ENCODE measurements at regions not wholly inside any gene's neighbourhood (a gene's known extent, or its start where the extent isn't known, plus 50 kb on each side); places are given as distances from the start of the nearest gene placed in this dataset.

- no peaks in the 10 kb centered on the region for H4K20me1 ChIP-seq (replicated peaks; ENCODE audit: insufficient read depth)
- no peaks in the 10 kb centered on the region for H3F3A ChIP-seq (replicated peaks; ENCODE audit: low read depth)
- Mint-ChIP-seq H3K4me3 (no peak overlapping the region), H3K36me3 (ENCODE audit: low read depth) (no peaks in the 10 kb centered on the region), H3K4me1 (peaks cover 3% of the 10 kb centered on the region; the same call in 1 of the 3 replicates), H3K9me3 (no peaks in the 10 kb centered on the region), H3K27ac (no peak overlapping the region), H3K27me3 (ENCODE audit: insufficient read depth, low read depth, poor library complexity) (no peaks in the 10 kb centered on the region)
- ATAC-seq (no peak), DNase-seq (ENCODE audit: low spot score) (no peak)
- no peak overlapping the region for H3K4me2 ChIP-seq
- H3K4me3 ChIP-seq = no peak overlapping the region
- H3K4me1 ChIP-seq (ENCODE audit: insufficient read depth) = peaks cover 8% of the 10 kb centered on the region; the same call in 1 of the 2 replicates
- no peak overlapping the region for H3K27ac ChIP-seq (ENCODE audit: low read depth)
- H3K79me2 ChIP-seq (replicated peaks; ENCODE audit: insufficient read depth) = no peaks in the 10 kb centered on the region
- H3K27me3 ChIP-seq (ENCODE audit: insufficient read depth) = no peaks in the 10 kb centered on the region
- no peak overlapping the region for H2AFZ ChIP-seq
- no peaks in the 10 kb centered on the region for H3K9me2 ChIP-seq (ENCODE audit: insufficient read depth)
- TF ChIP-seq STAT1 (IDR thresholded peaks at IDR 0.05; ENCODE audit: unreplicated experiment) (no peak), NANOG (IDR thresholded peaks at IDR 0.05; ENCODE audit: borderline replicate concordance) (no peak), ZNF331 (CRISPR knock-in tag; IDR thresholded peaks at IDR 0.05; ENCODE audit: low read depth) (no peak)
- H3K36me3 ChIP-seq (ENCODE audit: insufficient read depth) = no peaks in the 10 kb centered on the region
Observed at GRCh38 chr2:144833075-144833637, 313.2 kb upstream of the ZEB2 start.

GRCh38 chr2:144832048-144832447 is 312.1 kb upstream of the ZEB2 start:
- no peaks in the 10 kb centered on the region for H3K36me3 ChIP-seq (ENCODE audit: insufficient read depth)
- H3K9me3 Mint-ChIP-seq = no peaks in the 10 kb centered on the region
- H2AFZ ChIP-seq = no peak overlapping the region
- H3K9me2 ChIP-seq (ENCODE audit: insufficient read depth) = no peaks in the 10 kb centered on the region
- peaks cover 8% of the 10 kb centered on the region; the same call in 1 of the 2 replicates for H3K4me1 ChIP-seq (ENCODE audit: insufficient read depth)
- H3K4me1 Mint-ChIP-seq = peaks cover 3% of the 10 kb centered on the region; the same call in 1 of the 3 replicates
- H3K79me2 ChIP-seq (replicated peaks; ENCODE audit: insufficient read depth) = no peaks in the 10 kb centered on the region
- H3K27me3 Mint-ChIP-seq (ENCODE audit: insufficient read depth, low read depth, poor library complexity) = no peaks in the 10 kb centered on the region
- no peak overlapping the region for H3K27ac ChIP-seq (ENCODE audit: low read depth)
- no peaks in the 10 kb centered on the region for H4K20me1 ChIP-seq (replicated peaks; ENCODE audit: insufficient read depth)
- no peaks in the 10 kb centered on the region for H3K36me3 Mint-ChIP-seq (ENCODE audit: low read depth)
- no peak for DNase-seq (ENCODE audit: low spot score)
- no peak overlapping the region for H3K4me2 ChIP-seq
- no peaks in the 10 kb centered on the region for H3K27me3 ChIP-seq (ENCODE audit: insufficient read depth)
- H3F3A ChIP-seq (replicated peaks; ENCODE audit: low read depth) = no peaks in the 10 kb centered on the region
- no peak overlapping the region for H3K4me3 Mint-ChIP-seq
- H3K27ac Mint-ChIP-seq = no peak overlapping the region
- no peak for ATAC-seq
- H3K4me3 ChIP-seq = no peak overlapping the region
- TF ChIP-seq ZNF114 (CRISPR knock-in tag; IDR thresholded peaks at IDR 0.05) (no peak), EZH2phosphoT487 (IDR thresholded peaks at IDR 0.05; ENCODE audit: unreplicated experiment) (no peak), POLR2AphosphoS5 (IDR thresholded peaks at IDR 0.05; ENCODE audit: low read depth) (no peak), NANOG (IDR thresholded peaks at IDR 0.05; ENCODE audit: borderline replicate concordance) (no peak), JUNB (IDR thresholded peaks at IDR 0.05; ENCODE audit: unreplicated experiment) (no peak), CREB1 (CRISPR knock-in tag; IDR thresholded peaks at IDR 0.05; ENCODE audit: low read depth) (no peak)
- TF ChIP-seq, protein P1, sequence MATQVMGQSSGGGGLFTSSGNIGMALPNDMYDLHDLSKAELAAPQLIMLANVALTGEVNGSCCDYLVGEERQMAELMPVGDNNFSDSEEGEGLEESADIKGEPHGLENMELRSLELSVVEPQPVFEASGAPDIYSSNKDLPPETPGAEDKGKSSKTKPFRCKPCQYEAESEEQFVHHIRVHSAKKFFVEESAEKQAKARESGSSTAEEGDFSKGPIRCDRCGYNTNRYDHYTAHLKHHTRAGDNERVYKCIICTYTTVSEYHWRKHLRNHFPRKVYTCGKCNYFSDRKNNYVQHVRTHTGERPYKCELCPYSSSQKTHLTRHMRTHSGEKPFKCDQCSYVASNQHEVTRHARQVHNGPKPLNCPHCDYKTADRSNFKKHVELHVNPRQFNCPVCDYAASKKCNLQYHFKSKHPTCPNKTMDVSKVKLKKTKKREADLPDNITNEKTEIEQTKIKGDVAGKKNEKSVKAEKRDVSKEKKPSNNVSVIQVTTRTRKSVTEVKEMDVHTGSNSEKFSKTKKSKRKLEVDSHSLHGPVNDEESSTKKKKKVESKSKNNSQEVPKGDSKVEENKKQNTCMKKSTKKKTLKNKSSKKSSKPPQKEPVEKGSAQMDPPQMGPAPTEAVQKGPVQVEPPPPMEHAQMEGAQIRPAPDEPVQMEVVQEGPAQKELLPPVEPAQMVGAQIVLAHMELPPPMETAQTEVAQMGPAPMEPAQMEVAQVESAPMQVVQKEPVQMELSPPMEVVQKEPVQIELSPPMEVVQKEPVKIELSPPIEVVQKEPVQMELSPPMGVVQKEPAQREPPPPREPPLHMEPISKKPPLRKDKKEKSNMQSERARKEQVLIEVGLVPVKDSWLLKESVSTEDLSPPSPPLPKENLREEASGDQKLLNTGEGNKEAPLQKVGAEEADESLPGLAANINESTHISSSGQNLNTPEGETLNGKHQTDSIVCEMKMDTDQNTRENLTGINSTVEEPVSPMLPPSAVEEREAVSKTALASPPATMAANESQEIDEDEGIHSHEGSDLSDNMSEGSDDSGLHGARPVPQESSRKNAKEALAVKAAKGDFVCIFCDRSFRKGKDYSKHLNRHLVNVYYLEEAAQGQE (IDR thresholded peaks at IDR 0.05; ENCODE audit: unreplicated experiment) = no peak
- TF ChIP-seq, protein P2, sequence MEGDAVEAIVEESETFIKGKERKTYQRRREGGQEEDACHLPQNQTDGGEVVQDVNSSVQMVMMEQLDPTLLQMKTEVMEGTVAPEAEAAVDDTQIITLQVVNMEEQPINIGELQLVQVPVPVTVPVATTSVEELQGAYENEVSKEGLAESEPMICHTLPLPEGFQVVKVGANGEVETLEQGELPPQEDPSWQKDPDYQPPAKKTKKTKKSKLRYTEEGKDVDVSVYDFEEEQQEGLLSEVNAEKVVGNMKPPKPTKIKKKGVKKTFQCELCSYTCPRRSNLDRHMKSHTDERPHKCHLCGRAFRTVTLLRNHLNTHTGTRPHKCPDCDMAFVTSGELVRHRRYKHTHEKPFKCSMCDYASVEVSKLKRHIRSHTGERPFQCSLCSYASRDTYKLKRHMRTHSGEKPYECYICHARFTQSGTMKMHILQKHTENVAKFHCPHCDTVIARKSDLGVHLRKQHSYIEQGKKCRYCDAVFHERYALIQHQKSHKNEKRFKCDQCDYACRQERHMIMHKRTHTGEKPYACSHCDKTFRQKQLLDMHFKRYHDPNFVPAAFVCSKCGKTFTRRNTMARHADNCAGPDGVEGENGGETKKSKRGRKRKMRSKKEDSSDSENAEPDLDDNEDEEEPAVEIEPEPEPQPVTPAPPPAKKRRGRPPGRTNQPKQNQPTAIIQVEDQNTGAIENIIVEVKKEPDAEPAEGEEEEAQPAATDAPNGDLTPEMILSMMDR (conservative IDR thresholded peaks at IDR 0.05; ENCODE audit: low read depth in 2 of 2) = no peak
- TF ChIP-seq, protein P3, sequence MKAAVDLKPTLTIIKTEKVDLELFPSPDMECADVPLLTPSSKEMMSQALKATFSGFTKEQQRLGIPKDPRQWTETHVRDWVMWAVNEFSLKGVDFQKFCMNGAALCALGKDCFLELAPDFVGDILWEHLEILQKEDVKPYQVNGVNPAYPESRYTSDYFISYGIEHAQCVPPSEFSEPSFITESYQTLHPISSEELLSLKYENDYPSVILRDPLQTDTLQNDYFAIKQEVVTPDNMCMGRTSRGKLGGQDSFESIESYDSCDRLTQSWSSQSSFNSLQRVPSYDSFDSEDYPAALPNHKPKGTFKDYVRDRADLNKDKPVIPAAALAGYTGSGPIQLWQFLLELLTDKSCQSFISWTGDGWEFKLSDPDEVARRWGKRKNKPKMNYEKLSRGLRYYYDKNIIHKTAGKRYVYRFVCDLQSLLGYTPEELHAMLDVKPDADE (IDR thresholded peaks at IDR 0.05) = no peak

All from GM23338 (cell line).